Suppressor macrophage treated with lipopolysaccharide for 4 hours (primary cell): ENCODE measurements at regions not wholly inside any gene's neighbourhood (a gene's known extent, or its start where the extent isn't known, plus 50 kb on each side); places are given as distances from the start of the nearest gene placed in this dataset.
A peak's percentile ranks its signal among the peaks of the same experiment; 100 is the strongest.

Source experiments
- DNase-seq: peaks from one replicate; pipeline ENCODE4 v3.0.0-alpha.2; 2020

GRCh38 chr16:50469121-50469743, 79.0 kb upstream of the NKD1 start:
- DNase-seq: no peak

DNA sequence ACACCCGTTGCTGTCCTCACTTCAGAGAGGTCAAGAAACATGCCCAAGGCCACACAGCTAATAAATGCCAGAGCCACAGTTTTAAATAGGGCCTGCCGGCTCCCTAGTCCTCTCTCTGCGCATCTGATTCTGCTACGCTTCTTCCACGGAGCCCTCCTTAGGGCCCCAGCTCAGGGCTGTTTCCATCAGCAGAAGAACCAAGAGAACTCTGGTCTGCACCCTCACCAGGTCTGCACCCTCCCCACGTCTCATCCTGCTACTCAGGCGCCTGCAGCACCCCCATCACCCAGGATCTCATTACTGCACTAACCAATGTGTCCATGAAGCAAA, 79.5 kb upstream of the NKD1 start:
- DNase-seq: no peak

- DNase-seq: no peak
Measured at GRCh38 chr16:50467943-50468748, 80.0 kb upstream of the NKD1 start.

DNA sequence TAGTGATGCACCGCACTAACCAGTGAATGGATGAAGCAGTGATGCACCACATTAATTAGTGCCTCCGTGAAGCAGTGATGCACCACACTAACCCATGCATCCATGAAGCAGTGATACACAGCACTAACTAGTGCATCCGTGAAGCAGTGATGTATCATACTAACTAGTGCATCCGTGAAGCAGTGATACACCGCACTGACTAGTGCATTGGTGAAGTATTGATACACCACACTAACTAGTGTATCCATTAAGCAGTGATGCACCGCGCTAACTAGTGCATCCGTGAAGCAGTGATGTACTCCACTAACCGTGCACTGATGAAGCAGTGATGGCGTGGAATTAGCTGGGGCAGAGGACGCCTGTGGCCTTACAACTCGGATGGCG, 80.6 kb upstream of the NKD1 start:
- DNase-seq: no peak

GRCh38 chr16:50466170-50466569, 82.0 kb upstream of the NKD1 start:
- no peak for DNase-seq

GRCh38 chr16:50464325-50465290, 83.6 kb upstream of the NKD1 start:
- no peak for DNase-seq

GRCh38 chr16:50463581-50464324, 84.4 kb upstream of the NKD1 start:
- DNase-seq: no peak

GRCh38 chr16:50462793-50463507, 85.2 kb upstream of the NKD1 start:
- DNase-seq: no peak

DNA sequence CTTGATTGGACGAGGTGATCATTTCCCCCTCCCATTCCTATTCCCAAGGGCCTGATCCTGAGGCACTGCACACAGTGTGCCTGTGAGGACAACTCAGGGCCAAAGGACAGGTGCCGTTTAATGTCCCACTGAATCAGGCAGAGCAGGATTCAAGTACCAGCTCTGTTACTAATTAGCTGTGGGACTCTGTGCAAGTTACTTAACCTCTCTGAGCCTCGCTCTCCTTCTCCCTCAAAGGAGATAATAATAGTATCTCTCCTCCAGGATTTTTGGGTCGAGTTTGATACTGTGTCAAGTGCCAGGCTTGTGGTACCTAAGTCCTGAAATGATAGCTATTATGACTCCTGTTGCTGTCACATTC, 86.8 kb upstream of the NKD1 start:
- no peak for DNase-seq

GRCh38 chr16:50460538-50461399, 87.4 kb upstream of the NKD1 start:
- no peak for DNase-seq

- no peak for DNase-seq
Measured at GRCh38 chr16:50459496-50460080, 88.6 kb upstream of the NKD1 start.

DNA sequence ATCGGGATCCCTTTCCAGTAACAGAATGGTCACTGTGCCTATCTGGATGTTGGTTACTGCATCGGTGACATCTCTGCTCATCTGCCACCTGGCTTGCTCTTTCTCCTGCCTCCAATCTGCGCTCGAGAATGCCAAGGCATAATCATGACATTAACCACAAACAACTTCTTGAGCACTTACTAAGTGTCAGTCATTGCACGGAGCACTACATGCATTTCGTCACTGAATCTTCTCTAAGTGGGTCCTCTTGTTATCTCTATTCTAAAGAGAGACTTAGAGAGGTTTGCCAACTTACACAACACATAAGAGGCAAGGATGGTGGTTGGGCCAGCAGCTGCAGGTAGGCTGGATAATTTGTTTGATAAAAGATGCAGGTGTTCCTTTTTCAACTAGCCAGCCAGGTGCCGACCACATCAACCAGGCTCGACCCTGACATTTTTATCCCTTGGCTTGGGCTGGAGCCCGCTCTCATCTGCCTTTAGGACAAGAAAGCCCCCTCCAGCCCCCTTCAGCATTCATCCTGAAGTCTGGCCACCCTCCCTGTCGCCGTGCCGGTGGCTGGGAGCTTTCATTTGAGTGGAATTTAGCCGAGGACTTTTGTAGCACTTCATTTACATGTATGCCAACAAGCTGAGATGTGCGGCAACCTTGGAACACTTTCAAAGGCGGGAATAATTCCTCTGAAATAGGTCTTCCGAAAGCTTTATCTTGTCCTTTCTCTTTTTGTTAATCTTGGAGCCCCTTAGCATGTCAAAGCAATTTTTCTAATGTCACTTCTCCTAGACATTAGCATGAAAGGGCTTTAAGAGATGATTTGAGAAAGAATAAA, 89.3 kb upstream of the NKD1 start:
- DNase-seq: no peak

GRCh38 chr16:50457979-50458491, 89.2 kb upstream of the BRD7 start:
- DNase-seq: peak; percentile 49

DNA sequence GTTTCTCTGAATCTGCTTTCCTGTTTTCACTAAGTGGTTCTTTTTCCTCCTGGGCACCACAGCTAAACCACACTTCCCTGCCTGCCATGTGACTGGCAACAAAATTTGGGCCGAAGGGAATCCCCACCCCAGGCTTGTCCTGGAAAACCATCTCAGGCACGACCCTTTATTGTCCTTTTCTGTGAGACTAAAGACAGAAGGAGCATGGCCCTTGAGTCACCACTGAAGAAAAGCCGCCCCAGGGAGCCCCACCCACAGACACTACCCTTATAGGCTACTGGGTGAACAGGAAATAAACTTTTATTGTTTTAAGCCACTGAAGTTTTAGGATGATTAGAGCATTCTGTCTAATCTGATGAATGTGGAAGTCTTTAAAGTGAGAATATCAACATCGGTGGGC, 88.6 kb upstream of the BRD7 start:
- DNase-seq: peak; percentile 37

- DNase-seq: no peak
Measured at GRCh38 chr16:50455288-50455845, 86.6 kb upstream of the BRD7 start.

DNA sequence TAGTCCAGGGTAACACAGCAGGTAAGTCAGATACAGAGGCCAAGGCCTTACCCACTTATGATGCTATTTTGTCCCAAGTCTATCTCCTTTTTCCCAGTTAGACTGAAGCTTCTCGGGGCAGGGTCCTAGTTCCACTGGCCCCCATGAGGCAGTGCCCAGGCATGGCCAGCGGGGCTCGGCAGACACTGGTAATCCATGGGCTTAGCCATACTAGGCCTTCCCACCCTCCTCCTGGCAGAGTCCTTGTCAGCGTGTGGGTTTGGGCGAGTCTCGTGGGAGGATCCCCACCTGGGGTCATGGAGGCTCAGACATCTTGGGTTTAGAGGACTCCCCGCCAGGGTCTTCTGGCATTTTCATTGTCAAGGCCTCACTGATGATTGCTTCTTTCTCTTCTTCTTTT, 84.7 kb upstream of the BRD7 start:
- no peak for DNase-seq

DNA sequence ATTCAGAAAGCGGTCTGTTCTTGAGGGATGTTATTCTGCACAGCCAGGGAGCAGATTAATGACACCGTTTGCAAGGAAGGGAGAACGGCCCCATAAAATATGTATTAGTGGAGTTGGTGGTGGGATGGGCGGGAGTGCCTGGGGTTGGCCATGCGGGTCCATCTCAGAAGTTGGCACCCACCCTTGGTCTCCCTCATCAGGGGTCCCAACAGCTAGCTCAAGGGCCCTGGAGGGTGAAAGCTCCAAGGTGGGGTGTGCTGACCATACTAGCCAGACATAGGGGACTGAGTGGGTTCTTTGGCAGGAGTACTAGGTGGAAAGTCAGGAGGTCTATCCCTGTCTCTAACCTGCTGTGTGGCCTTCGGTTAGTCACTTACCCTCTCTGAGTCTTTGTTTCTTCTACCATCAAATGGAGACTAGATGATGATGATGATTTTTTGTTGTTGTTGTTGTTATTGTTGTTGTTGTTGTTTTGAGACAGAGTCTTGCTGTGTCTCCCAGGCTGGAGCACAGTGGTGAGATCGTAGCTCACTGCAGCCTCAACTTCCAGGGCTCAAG, 83.2 kb upstream of the BRD7 start:
- no peak for DNase-seq

DNA sequence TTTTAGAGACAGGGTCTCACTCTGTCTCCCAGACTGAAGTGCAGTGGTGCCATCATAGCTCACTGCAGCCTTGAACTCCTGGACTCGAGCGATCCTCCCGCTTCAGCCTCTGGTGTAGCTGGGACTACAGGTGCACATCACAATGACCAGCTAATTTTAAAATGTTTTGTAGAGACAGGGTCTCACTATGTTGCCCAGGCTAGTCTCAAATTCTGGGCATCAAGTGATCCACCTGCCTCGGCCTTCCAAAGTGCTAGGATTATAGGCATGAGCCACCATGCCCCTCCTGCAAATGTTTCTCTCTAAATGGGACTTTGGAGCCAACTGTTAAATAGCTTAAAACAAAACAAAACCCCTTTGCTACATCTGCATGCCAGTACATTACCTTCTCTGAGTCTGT, 82.2 kb upstream of the BRD7 start:
- DNase-seq: no peak

- no peak for DNase-seq
Measured at GRCh38 chr16:50449800-50450199, 81.0 kb upstream of the BRD7 start.
